NOMO-1 treated with dmso at 0.1 percent for 144 hours (cell line): ENCODE measurements at regions not wholly inside any gene's neighbourhood (a gene's known extent, or its start where the extent isn't known, plus 50 kb on each side); places are given as distances from the start of the nearest gene placed in this dataset.

Experiments
- DNase-seq: peaks from one replicate; lab custom pipeline; 2025; ENCODE audit not compliant: unreplicated experiment; lab: John Stamatoyannopoulos, UW

DNA sequence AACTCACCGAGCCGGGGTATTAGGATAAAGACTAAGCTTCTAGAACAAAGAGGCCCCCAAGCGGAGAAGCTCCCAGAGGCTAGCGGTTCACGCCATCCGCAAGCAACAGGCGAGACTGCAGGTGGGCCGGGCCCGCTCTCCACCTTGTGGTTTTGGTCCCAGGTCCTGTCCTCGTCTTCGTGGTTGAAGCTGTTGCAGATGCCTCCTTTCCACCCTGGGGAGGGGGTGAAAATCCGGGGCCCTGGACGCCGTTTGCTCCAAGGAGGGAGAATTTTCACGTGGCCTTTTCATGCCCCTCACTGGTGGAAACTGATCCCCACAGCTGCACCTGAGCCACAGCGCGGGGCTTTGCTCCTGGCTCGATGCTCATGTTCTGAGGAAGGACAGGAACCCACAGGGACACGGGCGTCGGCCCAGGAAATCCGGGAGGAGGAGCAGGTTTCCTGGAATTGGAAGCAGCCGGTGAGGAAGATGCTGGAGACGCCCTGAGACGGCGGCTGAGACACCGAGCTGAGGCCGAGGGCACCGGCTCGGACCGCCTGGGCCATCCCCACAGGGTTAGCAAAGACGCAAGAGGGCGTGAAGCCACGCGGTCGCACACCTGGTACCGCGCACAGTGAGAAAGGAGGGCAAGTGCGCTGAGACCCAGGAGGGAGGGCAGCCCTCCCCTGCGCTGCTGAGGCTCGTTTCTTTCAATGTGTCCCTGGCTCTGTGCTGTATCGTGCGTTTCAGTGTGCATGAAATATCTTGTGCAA lies 54.7 kb upstream of the SALL3 start:
- DNase-seq, result no peak

- DNase-seq, result no peak
Measured at GRCh38 chr18:78925557-78926242, 53.9 kb upstream of the SALL3 start.

- no peak for DNase-seq
Measured at GRCh38 chr18:78926243-78926615, 53.4 kb upstream of the SALL3 start.

DNA sequence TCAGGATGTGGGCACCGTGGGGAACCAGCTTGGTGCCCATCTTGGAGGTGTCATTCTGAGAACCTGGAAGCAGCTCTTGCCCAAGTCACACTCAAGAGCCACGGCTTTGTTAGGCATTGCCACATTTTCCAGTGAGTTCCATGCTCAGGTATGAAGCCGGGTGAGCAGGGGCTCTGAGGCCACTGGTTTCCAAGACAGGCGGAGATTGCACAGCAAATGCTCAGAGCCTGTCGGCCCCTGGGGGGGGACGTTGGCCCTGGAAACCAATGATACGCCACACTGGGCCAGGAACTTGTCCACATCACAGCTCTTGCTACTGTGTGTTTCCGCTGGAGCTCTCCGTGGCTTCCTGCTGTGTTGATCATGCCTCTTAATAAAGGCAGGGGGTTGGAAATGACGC lies 52.5 kb upstream of the SALL3 start:
- no peak for DNase-seq

GRCh38 chr18:78927616-78928015 lies 52.0 kb upstream of the SALL3 start:
- DNase-seq, result no peak

GRCh38 chr18:78928076-78928475 lies 51.5 kb upstream of the SALL3 start:
- no peak for DNase-seq

GRCh38 chr18:78929516-78929915 lies 50.1 kb upstream of the SALL3 start:
- DNase-seq, result no peak
